ENCODE measurements at regions not wholly inside any gene's neighbourhood (a gene's known extent, or its start where the extent isn't known, plus 50 kb on each side); places are given as distances from the start of the nearest gene placed in this dataset.

- TF ChIP-seq CTCF (IDR thresholded peaks at IDR 0.05) (no peak), CHD4 (IDR thresholded peaks at IDR 0.05; ENCODE audit: borderline replicate concordance) (no peak), PBX3 (IDR thresholded peaks at IDR 0.05) (no peak), MAX (IDR thresholded peaks at IDR 0.05) (no peak), TP53 (CRISPR knock-in tag; IDR thresholded peaks at IDR 0.05) (no peak), POLR2A (IDR thresholded peaks at IDR 0.05; ENCODE audit: low read length) (no peak), USF2 (IDR thresholded peaks at IDR 0.05) (no peak), RCOR1 (IDR thresholded peaks at IDR 0.05; ENCODE audit: low read depth, low read length) (no peak), RAD21 (conservative IDR thresholded peaks at IDR 0.05 in 1 of 2, IDR thresholded peaks at IDR 0.05 in 1 of 2) (no peak), ZNF302 (CRISPR knock-in tag; IDR thresholded peaks at IDR 0.05) (no peak), E2F6 (IDR thresholded peaks at IDR 0.05; ENCODE audit: borderline replicate concordance, low read depth) (no peak)
Observed at GRCh38 chr19:5290336-5291262, 50.0 kb downstream of the PTPRS start.

Measured in A549 (cell line).